A549 (cell line): ENCODE measurements at regions not wholly inside any gene's neighbourhood (a gene's known extent, or its start where the extent isn't known, plus 50 kb on each side); places are given as distances from the start of the nearest gene placed in this dataset.

Source experiments
- ATAC-seq, 2 experiments: fragments of 200-7000 bp in 1 of 2; fragments of >200 bp in 1 of 2; cut with Nextera tagmentation in 1 of 2; cut with Tn5 transposase in 1 of 2; 3 replicates each; pipeline versions ENCODE4 v1.8.0 to v1.9.1; 2018 to 2020; ENCODE audit warnings: mild to moderate bottlenecking in 1 of 2, moderate library complexity in 1 of 2
- CTCF ChIA-PET: fragments of 300-600 bp; sonication (Branson Sonifier 250); formaldehyde crosslinking; extraction: SDS; loops from one replicate; lab custom pipeline; 2021; ENCODE audit warnings: antibody characterized with exemption, inconsistent platforms; lab: Yijun Ruan, JAX
- POLR2A ChIA-PET: fragments of 350-600 bp; formaldehyde crosslinking; extraction: SDS; loops from one replicate; lab custom pipeline; 2021; ENCODE audit warnings: antibody characterized with exemption, inconsistent platforms; lab: Yijun Ruan, JAX
- DNase-seq, 2 experiments: peaks; one replicate each; pipeline versions ENCODE4 v3.0.0 to v3.0.0-alpha.2; 2011 to 2016; ENCODE audit warnings: low read depth in 1 of 2, low spot score in 1 of 2
- FAIRE-seq: peaks from 2 replicates; lab custom pipeline; 2011; peaks lifted over from hg19 to GRCh38; lab: Jason Lieb, UNC
- H3K27ac ChIP-seq, 2 experiments: fragments of >200 bp; sonication (Bioruptor Twin); formaldehyde crosslinking; 3 replicates each; pipeline ENCODE4 v1.5.1; 2016 to 2017
- H3K4me1 ChIP-seq: fragments of >200 bp; sonication (Bioruptor Twin); formaldehyde crosslinking; 3 replicates; pipeline ENCODE4 v1.6.1; 2016
- H3K4me2 ChIP-seq: fragments of >200 bp; sonication (Bioruptor Twin); formaldehyde crosslinking; 3 replicates; pipeline ENCODE4 v1.6.1; 2016
- H3K4me3 ChIP-seq: fragments of >200 bp; sonication (Bioruptor Twin); formaldehyde crosslinking; 3 replicates; pipeline ENCODE4 v1.5.1; 2016
- H3K9me3 ChIP-seq: fragments of >200 bp; sonication (Bioruptor Twin); formaldehyde crosslinking; 3 replicates; pipeline ENCODE4 v1.6.1; 2016
- CBX2 ChIP-seq: fragments of 200-600 bp; sonication (generic); IDR thresholded peaks from 2 replicates; pipeline ENCODE4 v1.6.1; 2016; ENCODE audit warnings: low read depth, mild to moderate bottlenecking, borderline replicate concordance
- CBX8 ChIP-seq: fragments of 200-600 bp; sonication (generic); IDR thresholded peaks from 2 replicates; pipeline ENCODE4 v1.6.1; 2016
- CHD2 ChIP-seq: fragments of 150-350 bp; IDR thresholded peaks from 2 replicates; pipeline ENCODE4 v1.6.1; 2014; ENCODE audit warnings: low read length; ENCODE audit not compliant: partially characterized antibody
- CHD4 ChIP-seq: fragments of 200-600 bp; sonication (generic); IDR thresholded peaks from 2 replicates; pipeline ENCODE4 v1.6.1; 2016; ENCODE audit warnings: antibody characterized with exemption, mild to moderate bottlenecking, borderline replicate concordance
- EHF ChIP-seq: fragments of 250-450 bp; sonication (Bioruptor Pico); IDR thresholded peaks from 2 replicates; pipeline ENCODE4 v1.5.0; 2020; ENCODE audit warnings: mild to moderate bottlenecking
- EHMT2 ChIP-seq: fragments of 200-600 bp; sonication (generic); IDR thresholded peaks from 2 replicates; pipeline ENCODE4 v1.6.1; 2016; ENCODE audit warnings: antibody characterized with exemption, low read depth, mild to moderate bottlenecking, moderate library complexity
- ESRRA ChIP-seq: fragments of 150-350 bp; IDR thresholded peaks from 2 replicates; pipeline ENCODE4 v1.6.1; 2014; ENCODE audit warnings: mild to moderate bottlenecking, low read length, borderline replicate concordance
- FOXS1 ChIP-seq: fragments of 250-450 bp; sonication (Bioruptor Pico); IDR thresholded peaks from 2 replicates; pipeline ENCODE4 v1.5.0; 2020; ENCODE audit warnings: mild to moderate bottlenecking, moderate library complexity
- HEYL ChIP-seq: fragments of 250-450 bp; sonication (Bioruptor Pico); IDR thresholded peaks from 2 replicates; pipeline ENCODE4 v1.8.0; 2021; ENCODE audit warnings: mild to moderate bottlenecking, moderate library complexity
- HOXB13 ChIP-seq: fragments of 250-450 bp; sonication (Bioruptor Pico); IDR thresholded peaks from 2 replicates; pipeline ENCODE4 v1.5.0; 2020; ENCODE audit warnings: low read depth, mild to moderate bottlenecking, moderate library complexity
- HOXB5 ChIP-seq: fragments of 250-450 bp; sonication (Bioruptor Pico); IDR thresholded peaks from 2 replicates; pipeline ENCODE4 v1.5.0; 2020; ENCODE audit warnings: mild to moderate bottlenecking, moderate library complexity
- KDM1A ChIP-seq: fragments of 200-600 bp; sonication (generic); IDR thresholded peaks from 2 replicates; pipeline ENCODE4 v1.6.1; 2016; ENCODE audit warnings: low read depth, mild to moderate bottlenecking
- KDM5A ChIP-seq: fragments of 200-600 bp; sonication (generic); IDR thresholded peaks from 2 replicates; pipeline ENCODE4 v1.6.1; 2016; ENCODE audit warnings: antibody characterized with exemption, mild to moderate bottlenecking
- MYC ChIP-seq: IDR thresholded peaks from 2 replicates; pipeline ENCODE4 v1.6.1; 2012; ENCODE audit warnings: mild to moderate bottlenecking, inconsistent platforms, low read length, improper control_type of control experiment, borderline replicate concordance
- NFE2L2 ChIP-seq: fragments of 150-350 bp; conservative IDR thresholded peaks from 2 replicates; pipeline ENCODE4 v1.6.1; 2014; ENCODE audit warnings: low read length
- PHF8 ChIP-seq: fragments of 200-600 bp; sonication (generic); IDR thresholded peaks from 2 replicates; pipeline ENCODE4 v1.6.1; 2016; ENCODE audit warnings: low read depth, mild to moderate bottlenecking, antibody characterized with exemption, moderate library complexity, borderline replicate concordance
- POLR2A ChIP-seq: IDR thresholded peaks from 2 replicates; pipeline ENCODE4 v1.6.1; 2012; ENCODE audit warnings: mild to moderate bottlenecking, low read length
- POLR2AphosphoS2 ChIP-seq: conservative IDR thresholded peaks from 2 replicates; pipeline ENCODE4 v1.6.1; 2012; ENCODE audit warnings: low read length, improper control_type of control experiment, inconsistent platforms
- RARB ChIP-seq: fragments of 250-450 bp; sonication (Bioruptor Pico); IDR thresholded peaks from 2 replicates; pipeline ENCODE4 v1.8.0; 2021; ENCODE audit warnings: mild to moderate bottlenecking, moderate library complexity
- SMC3 ChIP-seq: fragments of >200 bp; sonication (Bioruptor Twin); formaldehyde crosslinking; IDR thresholded peaks from 3 replicates; pipeline ENCODE4 v1.6.1; 2018; ENCODE audit warnings: inconsistent platforms
- SREBF2 ChIP-seq: fragments of 450-650 bp; IDR thresholded peaks from 2 replicates; pipeline ENCODE4 v1.6.1; 2014; ENCODE audit warnings: mild to moderate bottlenecking, moderate library complexity
- TP53 ChIP-seq: fragments of 250-450 bp; sonication (Bioruptor Pico); IDR thresholded peaks from 2 replicates; pipeline ENCODE4 v1.5.0; 2021; ENCODE audit warnings: mild to moderate bottlenecking, moderate library complexity
- ZC3H11A ChIP-seq: fragments of 450-650 bp; IDR thresholded peaks from 2 replicates; pipeline ENCODE4 v1.6.1; 2014; ENCODE audit warnings: antibody characterized with exemption, mild to moderate bottlenecking
- ZNF302 ChIP-seq: fragments of 250-450 bp; sonication (Bioruptor Pico); IDR thresholded peaks from 2 replicates; pipeline ENCODE4 v1.9.0; 2021; ENCODE audit warnings: inconsistent platforms, mild to moderate bottlenecking, moderate library complexity
- WGBS: methylation state at CpG from one replicate; pipeline ENCODE4 v1.1.6; 2017; ENCODE audit errors: missing lambda C conversion rate; 5-methylcytosine and 5-hydroxymethylcytosine counted together
- TF ChIP-seq, protein P1 (sequence below): fragments of 200-600 bp; sonication (generic); IDR thresholded peaks from 2 replicates; pipeline ENCODE4 v1.6.1; 2016; ENCODE audit warnings: antibody characterized with exemption, mild to moderate bottlenecking, moderate library complexity
- TF ChIP-seq, protein P2 (sequence below): fragments of >200 bp; sonication (Bioruptor Twin); formaldehyde crosslinking; IDR thresholded peaks from 3 replicates; pipeline ENCODE4 v1.5.1; 2016
- TF ChIP-seq, protein P3 (sequence below): IDR thresholded peaks from 2 replicates; pipeline ENCODE4 v1.6.1; 2012

DNA sequence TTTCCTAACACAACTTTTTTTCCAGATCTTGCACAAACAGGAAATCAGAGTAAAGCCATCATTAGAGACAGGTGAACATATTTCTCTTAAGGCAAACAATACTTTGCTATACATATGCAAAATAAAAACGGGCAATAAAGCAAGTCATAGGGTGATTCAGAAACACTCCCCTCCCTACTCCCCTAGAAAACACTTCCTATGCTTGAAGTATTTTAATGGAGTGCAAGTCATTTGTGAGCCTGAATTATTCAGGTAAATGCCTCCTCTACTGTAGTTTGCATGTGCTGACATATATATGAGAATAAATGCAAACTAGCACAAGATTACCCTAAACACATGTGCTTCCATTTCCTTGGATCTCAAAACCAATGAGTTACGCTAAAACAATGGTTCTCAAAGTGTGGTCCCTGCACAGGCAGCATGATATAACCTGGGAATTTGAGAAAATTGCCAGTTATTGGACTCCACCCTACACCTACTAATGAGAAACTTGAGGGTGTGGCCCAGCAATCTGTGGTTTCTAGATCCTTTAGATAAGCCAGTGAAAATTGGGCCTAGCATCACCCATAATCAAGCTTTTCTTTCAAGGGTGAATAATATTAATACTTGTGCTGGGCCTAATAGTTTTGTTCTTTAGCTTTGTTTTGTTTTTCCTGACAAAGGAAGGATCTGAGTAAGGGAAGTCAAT, 159.7 kb upstream of the BMP4 start (continued):
- TF ChIP-seq, protein P1, sequence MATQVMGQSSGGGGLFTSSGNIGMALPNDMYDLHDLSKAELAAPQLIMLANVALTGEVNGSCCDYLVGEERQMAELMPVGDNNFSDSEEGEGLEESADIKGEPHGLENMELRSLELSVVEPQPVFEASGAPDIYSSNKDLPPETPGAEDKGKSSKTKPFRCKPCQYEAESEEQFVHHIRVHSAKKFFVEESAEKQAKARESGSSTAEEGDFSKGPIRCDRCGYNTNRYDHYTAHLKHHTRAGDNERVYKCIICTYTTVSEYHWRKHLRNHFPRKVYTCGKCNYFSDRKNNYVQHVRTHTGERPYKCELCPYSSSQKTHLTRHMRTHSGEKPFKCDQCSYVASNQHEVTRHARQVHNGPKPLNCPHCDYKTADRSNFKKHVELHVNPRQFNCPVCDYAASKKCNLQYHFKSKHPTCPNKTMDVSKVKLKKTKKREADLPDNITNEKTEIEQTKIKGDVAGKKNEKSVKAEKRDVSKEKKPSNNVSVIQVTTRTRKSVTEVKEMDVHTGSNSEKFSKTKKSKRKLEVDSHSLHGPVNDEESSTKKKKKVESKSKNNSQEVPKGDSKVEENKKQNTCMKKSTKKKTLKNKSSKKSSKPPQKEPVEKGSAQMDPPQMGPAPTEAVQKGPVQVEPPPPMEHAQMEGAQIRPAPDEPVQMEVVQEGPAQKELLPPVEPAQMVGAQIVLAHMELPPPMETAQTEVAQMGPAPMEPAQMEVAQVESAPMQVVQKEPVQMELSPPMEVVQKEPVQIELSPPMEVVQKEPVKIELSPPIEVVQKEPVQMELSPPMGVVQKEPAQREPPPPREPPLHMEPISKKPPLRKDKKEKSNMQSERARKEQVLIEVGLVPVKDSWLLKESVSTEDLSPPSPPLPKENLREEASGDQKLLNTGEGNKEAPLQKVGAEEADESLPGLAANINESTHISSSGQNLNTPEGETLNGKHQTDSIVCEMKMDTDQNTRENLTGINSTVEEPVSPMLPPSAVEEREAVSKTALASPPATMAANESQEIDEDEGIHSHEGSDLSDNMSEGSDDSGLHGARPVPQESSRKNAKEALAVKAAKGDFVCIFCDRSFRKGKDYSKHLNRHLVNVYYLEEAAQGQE, result no peak
- TF ChIP-seq CBX8, result no peak
- no peak for TF ChIP-seq SMC3
- TF ChIP-seq HOXB13 (CRISPR knock-in tag), result no peak
- TF ChIP-seq KDM5A, result no peak
- TF ChIP-seq POLR2AphosphoS2, result no peak
- TF ChIP-seq CHD4, result no peak
- TF ChIP-seq HEYL (CRISPR knock-in tag), result no peak
- TF ChIP-seq, all 56 proteins: peak for 0

DNA sequence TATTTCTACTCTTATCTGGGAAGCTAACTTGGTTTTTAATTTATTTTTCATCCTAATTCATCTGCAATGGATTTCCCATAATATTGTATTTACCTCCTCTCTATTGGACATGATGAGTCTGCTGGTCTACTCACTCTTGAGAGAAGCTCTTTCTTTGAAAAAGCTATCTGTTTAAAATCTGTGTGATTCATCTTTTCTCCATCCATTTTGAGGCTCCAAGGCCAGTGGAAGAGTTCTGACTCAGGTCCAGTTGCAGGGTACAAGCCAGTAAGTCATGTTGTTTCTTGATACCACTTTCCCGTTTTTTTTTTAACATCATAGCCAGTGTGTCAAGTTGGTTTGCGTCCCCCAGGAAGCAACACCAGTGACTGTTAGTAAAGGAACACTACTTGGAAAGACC, 160.3 kb upstream of the BMP4 start:
- no peaks in the 10 kb centered on the region for H3K9me3 ChIP-seq
- no peak overlapping the region for H3K4me2 ChIP-seq
- no peak for TF ChIP-seq ZC3H11A
- TF ChIP-seq HOXB5 (CRISPR knock-in tag), result no peak
- TF ChIP-seq HEYL (CRISPR knock-in tag), result no peak
- TF ChIP-seq, protein P2, sequence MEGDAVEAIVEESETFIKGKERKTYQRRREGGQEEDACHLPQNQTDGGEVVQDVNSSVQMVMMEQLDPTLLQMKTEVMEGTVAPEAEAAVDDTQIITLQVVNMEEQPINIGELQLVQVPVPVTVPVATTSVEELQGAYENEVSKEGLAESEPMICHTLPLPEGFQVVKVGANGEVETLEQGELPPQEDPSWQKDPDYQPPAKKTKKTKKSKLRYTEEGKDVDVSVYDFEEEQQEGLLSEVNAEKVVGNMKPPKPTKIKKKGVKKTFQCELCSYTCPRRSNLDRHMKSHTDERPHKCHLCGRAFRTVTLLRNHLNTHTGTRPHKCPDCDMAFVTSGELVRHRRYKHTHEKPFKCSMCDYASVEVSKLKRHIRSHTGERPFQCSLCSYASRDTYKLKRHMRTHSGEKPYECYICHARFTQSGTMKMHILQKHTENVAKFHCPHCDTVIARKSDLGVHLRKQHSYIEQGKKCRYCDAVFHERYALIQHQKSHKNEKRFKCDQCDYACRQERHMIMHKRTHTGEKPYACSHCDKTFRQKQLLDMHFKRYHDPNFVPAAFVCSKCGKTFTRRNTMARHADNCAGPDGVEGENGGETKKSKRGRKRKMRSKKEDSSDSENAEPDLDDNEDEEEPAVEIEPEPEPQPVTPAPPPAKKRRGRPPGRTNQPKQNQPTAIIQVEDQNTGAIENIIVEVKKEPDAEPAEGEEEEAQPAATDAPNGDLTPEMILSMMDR, result no peak
- no peak for TF ChIP-seq ZNF302 (CRISPR knock-in tag)
- TF ChIP-seq CBX2, result no peak
- no peak for TF ChIP-seq NFE2L2
- TF ChIP-seq FOXS1 (CRISPR knock-in tag), result no peak
- TF ChIP-seq, all 56 proteins: peak for 0
- DNase-seq, result no peak
- ChIA-PET POLR2A (no interaction called here), CTCF (no interaction called here)
- no peak for FAIRE-seq
- WGBS, result 78% methylated on average over 2 of the region's 2 CpGs
- H3K4me1 ChIP-seq, result 0 out of 3 replicates have a peak, but pooled peaks cover 5% of the 10 kb centered on the region
- ATAC-seq, result no peak
- H3K4me3 ChIP-seq, result no peak overlapping the region
- H3K27ac ChIP-seq, result no peak overlapping the region

DNA sequence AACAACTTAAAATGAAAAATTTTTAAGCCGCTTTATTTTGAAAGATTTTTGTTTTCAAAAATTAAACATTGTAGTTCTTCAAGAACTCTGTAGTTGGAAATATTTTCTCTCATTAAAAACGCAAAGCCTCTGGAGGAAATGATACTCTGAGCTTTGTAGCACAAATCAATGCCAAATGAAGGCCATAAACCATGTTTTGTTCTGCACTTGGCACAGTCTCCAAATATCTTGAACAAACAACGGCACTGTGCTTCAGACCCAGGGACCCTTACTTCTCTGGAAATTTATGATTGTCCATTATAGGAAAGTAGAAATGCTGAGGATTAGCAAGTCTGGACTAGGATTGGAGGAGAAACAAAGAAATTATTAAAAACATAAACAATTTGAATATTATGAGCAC, 160.8 kb upstream of the BMP4 start:
- DNase-seq (no peak), FAIRE-seq (no peak), ATAC-seq (no peak)
- no peak for TF ChIP-seq ESRRA
- no peak for TF ChIP-seq MYC
- TF ChIP-seq, protein P3, sequence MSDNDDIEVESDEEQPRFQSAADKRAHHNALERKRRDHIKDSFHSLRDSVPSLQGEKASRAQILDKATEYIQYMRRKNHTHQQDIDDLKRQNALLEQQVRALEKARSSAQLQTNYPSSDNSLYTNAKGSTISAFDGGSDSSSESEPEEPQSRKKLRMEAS, result no peak
- TF ChIP-seq POLR2A, result no peak
- TF ChIP-seq EHMT2, result no peak
- no peak for TF ChIP-seq RARB (CRISPR knock-in tag)
- TF ChIP-seq KDM5A, result no peak
- no peak for TF ChIP-seq SREBF2
- TF ChIP-seq, protein P1, result no peak
- TF ChIP-seq PHF8, result no peak
- TF ChIP-seq CBX2, result no peak
- TF ChIP-seq TP53 (CRISPR knock-in tag), result no peak
- no peak for TF ChIP-seq KDM1A
- TF ChIP-seq CHD2, result no peak
- TF ChIP-seq EHF (CRISPR knock-in tag), result no peak
- no peak for TF ChIP-seq ZC3H11A
- 72% methylated on average over 3 of the region's 3 CpGs for WGBS
- Histone ChIP-seq H3K27ac (no peak overlapping the region), H3K4me3 (no peak overlapping the region), H3K4me1 (0 out of 3 replicates have a peak, but pooled peaks cover 5% of the 10 kb centered on the region), H3K4me2 (no peak overlapping the region), H3K9me3 (no peaks in the 10 kb centered on the region)
- POLR2A ChIA-PET, result no interaction called here
- CTCF ChIA-PET, result no interaction called here
